Mesendoderm (in vitro differentiated cells): ENCODE measurements at regions not wholly inside any gene's neighbourhood (a gene's known extent, or its start where the extent isn't known, plus 50 kb on each side); places are given as distances from the start of the nearest gene placed in this dataset.

Source experiments
- DNase-seq: peaks from one replicate; pipeline ENCODE4 v3.0.0; 2013
- H2AK5ac ChIP-seq: 2 replicates; pipeline ENCODE4 v1.6.1; 2013; ENCODE audit warnings: low read length, inconsistent platforms
- H2BK120ac ChIP-seq: 2 replicates; pipeline ENCODE4 v1.6.1; 2013; ENCODE audit warnings: low read depth, mild to moderate bottlenecking, low read length, moderate library complexity, mixed read lengths
- H2BK15ac ChIP-seq: replicated peaks from 2 replicates; pipeline ENCODE4 v1.6.1; 2013; ENCODE audit warnings: low read depth, mild to moderate bottlenecking, moderate library complexity
- H2BK5ac ChIP-seq: 2 replicates; pipeline ENCODE4 v1.6.1; 2013; ENCODE audit warnings: low read length, inconsistent platforms
- H3K18ac ChIP-seq: 2 replicates; pipeline ENCODE4 v1.6.1; 2013; ENCODE audit warnings: mild to moderate bottlenecking, low read length, mixed read lengths
- H3K23ac ChIP-seq: one replicate; pipeline ENCODE4 v1.6.1; 2013; ENCODE audit warnings: low read length
- H3K27ac ChIP-seq: 2 replicates; pipeline ENCODE4 v1.5.1; 2013; ENCODE audit warnings: low read depth, mild to moderate bottlenecking, inconsistent platforms, low read length, moderate library complexity
- H3K27me3 ChIP-seq: 2 replicates; pipeline ENCODE4 v1.6.1; 2013; ENCODE audit warnings: low read length, control low read depth, mild to moderate bottlenecking, inconsistent platforms; ENCODE audit not compliant: insufficient read depth, poor library complexity
- H3K36me3 ChIP-seq: 2 replicates; pipeline ENCODE4 v1.6.1; 2013; ENCODE audit warnings: low read length, inconsistent platforms; ENCODE audit not compliant: control insufficient read depth, insufficient read depth
- H3K4ac ChIP-seq: one replicate; pipeline ENCODE4 v1.6.1; 2013; ENCODE audit warnings: low read depth, mild to moderate bottlenecking, low read length, moderate library complexity
- H3K4me1 ChIP-seq: 2 replicates; pipeline ENCODE4 v1.6.1; 2013; ENCODE audit warnings: low read depth, low read length, inconsistent platforms; ENCODE audit not compliant: control insufficient read depth
- H3K4me2 ChIP-seq: 2 replicates; pipeline ENCODE4 v1.6.1; 2013; ENCODE audit warnings: low read length
- H3K4me3 ChIP-seq: 2 replicates; pipeline ENCODE4 v1.5.1; 2013; ENCODE audit warnings: mild to moderate bottlenecking, low read length
- H3K56ac ChIP-seq: one replicate; pipeline ENCODE4 v1.6.1; 2013; ENCODE audit warnings: low read length
- H3K79me1 ChIP-seq: 2 replicates; pipeline ENCODE4 v1.6.1; 2013; ENCODE audit warnings: low read length, inconsistent platforms
- H3K79me2 ChIP-seq: 2 replicates; pipeline ENCODE4 v1.6.1; 2013; ENCODE audit warnings: mild to moderate bottlenecking, low read length; ENCODE audit not compliant: control insufficient read depth, insufficient read depth
- H3K9ac ChIP-seq: 2 replicates; pipeline ENCODE4 v1.6.1; 2013; ENCODE audit warnings: low read length, inconsistent platforms
- H4K5ac ChIP-seq: one replicate; pipeline ENCODE4 v1.6.1; 2013; ENCODE audit warnings: low read length
- H4K8ac ChIP-seq: one replicate; pipeline ENCODE4 v1.6.1; 2013; ENCODE audit warnings: low read depth, mild to moderate bottlenecking, control low read depth, low read length, moderate library complexity
- WGBS: extraction: QIAGEN DNeasy Blood & Tissue Kit; methylation state at CpG from one replicate; pipeline ENCODE4 v1.1.7; 2013; ENCODE audit warnings: low lambda C conversion rate, missing lambda C conversion rate; ENCODE audit not compliant: insufficient coverage; ENCODE audit errors: extremely low coverage; 5-methylcytosine and 5-hydroxymethylcytosine counted together

GRCh38 chr10:58921421-58921855 is 255.0 kb upstream of the PHYHIPL start:
- Histone ChIP-seq H3K4me3 (no peak overlapping the region), H3K27ac (no peak overlapping the region), H2AK5ac (no peak overlapping the region), H4K8ac (no peak overlapping the region), H3K27me3 (no peaks in the 10 kb centered on the region), H2BK15ac (no peak overlapping the region), H3K18ac (no peak overlapping the region), H2BK120ac (no peak overlapping the region), H3K4me1 (no peaks in the 10 kb centered on the region), H4K5ac (no peak overlapping the region), H3K56ac (no peak overlapping the region), H2BK5ac (no peak overlapping the region), H3K79me2 (no peaks in the 10 kb centered on the region), H3K4ac (no peak overlapping the region), H3K4me2 (no peak overlapping the region), H3K79me1 (no peaks in the 10 kb centered on the region), H3K23ac (no peak overlapping the region), H3K36me3 (no peaks in the 10 kb centered on the region), H3K9ac (no peak overlapping the region)
- no CpG with 5 or more reads among the region's 2 CpGs for WGBS
- DNase-seq, result no peak

GRCh38 chr10:58925381-58925780 is 251.1 kb upstream of the PHYHIPL start:
- Histone ChIP-seq H3K4me1 (no peaks in the 10 kb centered on the region), H3K27me3 (no peaks in the 10 kb centered on the region), H2BK5ac (no peak overlapping the region), H3K79me1 (no peaks in the 10 kb centered on the region), H4K8ac (no peak overlapping the region), H3K9ac (no peak overlapping the region), H2AK5ac (no peak overlapping the region), H2BK120ac (no peak overlapping the region), H3K23ac (no peak overlapping the region), H2BK15ac (no peak overlapping the region), H4K5ac (no peak overlapping the region), H3K4ac (no peak overlapping the region), H3K36me3 (no peaks in the 10 kb centered on the region), H3K18ac (no peak overlapping the region), H3K4me3 (no peak overlapping the region), H3K4me2 (no peak overlapping the region), H3K79me2 (no peaks in the 10 kb centered on the region), H3K56ac (no peak overlapping the region), H3K27ac (no peak overlapping the region)
- DNase-seq, result no peak
- WGBS, result no CpG with 5 or more reads among the region's 2 CpGs

- no peak overlapping the region for H2BK120ac ChIP-seq
- no peak overlapping the region for H3K4me3 ChIP-seq
- H3K79me1 ChIP-seq, result no peaks in the 10 kb centered on the region
- H2BK15ac ChIP-seq, result no peak overlapping the region
- no peak overlapping the region for H3K56ac ChIP-seq
- no peaks in the 10 kb centered on the region for H3K36me3 ChIP-seq
- H2BK5ac ChIP-seq, result no peak overlapping the region
- no peak overlapping the region for H3K23ac ChIP-seq
- H3K4me2 ChIP-seq, result no peak overlapping the region
- H3K27me3 ChIP-seq, result no peaks in the 10 kb centered on the region
- no peak overlapping the region for H3K18ac ChIP-seq
- H2AK5ac ChIP-seq, result no peak overlapping the region
- no peak overlapping the region for H3K27ac ChIP-seq
- H4K5ac ChIP-seq, result no peak overlapping the region
- H4K8ac ChIP-seq, result no peak overlapping the region
- no peak for DNase-seq
- no peaks in the 10 kb centered on the region for H3K4me1 ChIP-seq
- H3K79me2 ChIP-seq, result no peaks in the 10 kb centered on the region
- H3K9ac ChIP-seq, result no peak overlapping the region
- no CpG with 5 or more reads among the region's 4 CpGs for WGBS
- H3K4ac ChIP-seq, result no peak overlapping the region
Measured at GRCh38 chr10:58930500-58930899, 245.9 kb upstream of the PHYHIPL start.

- H3K9ac ChIP-seq, result no peak overlapping the region
- H3K79me1 ChIP-seq, result no peaks in the 10 kb centered on the region
- no peak overlapping the region for H3K27ac ChIP-seq
- H4K5ac ChIP-seq, result no peak overlapping the region
- no CpG with 5 or more reads among the region's 3 CpGs for WGBS
- no peaks in the 10 kb centered on the region for H3K4me1 ChIP-seq
- H2AK5ac ChIP-seq, result no peak overlapping the region
- no peaks in the 10 kb centered on the region for H3K27me3 ChIP-seq
- H3K23ac ChIP-seq, result no peak overlapping the region
- no peak overlapping the region for H3K4me2 ChIP-seq
- H3K4me3 ChIP-seq, result no peak overlapping the region
- DNase-seq, result no peak
- no peak overlapping the region for H4K8ac ChIP-seq
- no peak overlapping the region for H2BK15ac ChIP-seq
- no peaks in the 10 kb centered on the region for H3K36me3 ChIP-seq
- H3K18ac ChIP-seq, result no peak overlapping the region
- H2BK5ac ChIP-seq, result no peak overlapping the region
- no peaks in the 10 kb centered on the region for H3K79me2 ChIP-seq
- H3K4ac ChIP-seq, result no peak overlapping the region
- H3K56ac ChIP-seq, result no peak overlapping the region
- no peak overlapping the region for H2BK120ac ChIP-seq
Measured at GRCh38 chr10:58932126-58932525, 244.3 kb upstream of the PHYHIPL start.

- no peak overlapping the region for H3K27ac ChIP-seq
- H3K79me2 ChIP-seq, result no peaks in the 10 kb centered on the region
- no peaks in the 10 kb centered on the region for H3K4me1 ChIP-seq
- no peak overlapping the region for H3K9ac ChIP-seq
- no peak overlapping the region for H3K18ac ChIP-seq
- H3K27me3 ChIP-seq, result no peaks in the 10 kb centered on the region
- H3K4ac ChIP-seq, result no peak overlapping the region
- H3K79me1 ChIP-seq, result no peaks in the 10 kb centered on the region
- H2BK120ac ChIP-seq, result no peak overlapping the region
- DNase-seq, result no peak
- no peak overlapping the region for H2BK5ac ChIP-seq
- WGBS, result no CpG with 5 or more reads among the region's 5 CpGs
- no peak overlapping the region for H2AK5ac ChIP-seq
- no peak overlapping the region for H3K4me2 ChIP-seq
- H3K36me3 ChIP-seq, result no peaks in the 10 kb centered on the region
- no peak overlapping the region for H3K23ac ChIP-seq
- no peak overlapping the region for H3K56ac ChIP-seq
- H2BK15ac ChIP-seq, result no peak overlapping the region
- H4K8ac ChIP-seq, result no peak overlapping the region
- H4K5ac ChIP-seq, result no peak overlapping the region
- no peak overlapping the region for H3K4me3 ChIP-seq
Measured at GRCh38 chr10:58932577-58933314, 243.7 kb upstream of the PHYHIPL start.

GRCh38 chr10:58936364-58936763 is 240.1 kb upstream of the PHYHIPL start:
- Histone ChIP-seq H4K8ac (no peak overlapping the region), H3K4me2 (no peak overlapping the region), H3K4ac (no peak overlapping the region), H2BK15ac (no peak overlapping the region), H3K36me3 (no peaks in the 10 kb centered on the region), H2BK120ac (no peak overlapping the region), H3K79me2 (no peaks in the 10 kb centered on the region), H3K56ac (no peak overlapping the region), H3K79me1 (no peaks in the 10 kb centered on the region), H3K27me3 (no peaks in the 10 kb centered on the region), H4K5ac (no peak overlapping the region), H3K4me3 (no peak overlapping the region), H2AK5ac (no peak overlapping the region), H3K27ac (no peak overlapping the region), H3K4me1 (no peaks in the 10 kb centered on the region), H2BK5ac (no peak overlapping the region), H3K9ac (no peak overlapping the region), H3K23ac (no peak overlapping the region), H3K18ac (no peak overlapping the region)
- no CpG with 5 or more reads among the region's 3 CpGs for WGBS
- no peak for DNase-seq
